ENCODE measurements at regions not wholly inside any gene's neighbourhood (a gene's known extent, or its start where the extent isn't known, plus 50 kb on each side); places are given as distances from the start of the nearest gene placed in this dataset.

- DNase-seq = no peak
Observed at GRCh38 chr9:116066221-116066620, 87.4 kb upstream of the PAPPA start.

- DNase-seq = no peak
Observed at GRCh38 chr9:116067566-116067965, 86.0 kb upstream of the PAPPA start.

- DNase-seq = no peak
Observed at GRCh38 chr9:116070256-116070914, 83.2 kb upstream of the PAPPA start.

GRCh38 chr9:116072046-116072445, 81.5 kb upstream of the PAPPA start:
- DNase-seq = no peak

- no peak for DNase-seq
Observed at GRCh38 chr9:116073826-116074225, 79.8 kb upstream of the PAPPA start.

- no peak for DNase-seq
Observed at GRCh38 chr9:116074658-116075057, 78.9 kb upstream of the PAPPA start.

- no peak for DNase-seq
Observed at GRCh38 chr9:116075191-116075590, 78.4 kb upstream of the PAPPA start.

GRCh38 chr9:116078640-116079039, 75.0 kb upstream of the PAPPA start:
- DNase-seq = no peak

- DNase-seq = no peak
Observed at GRCh38 chr9:116080561-116080960, 73.0 kb upstream of the PAPPA start.

GRCh38 chr9:116081435-116082115, 72.0 kb upstream of the PAPPA start:
- no peak for DNase-seq

GRCh38 chr9:116083837-116084236, 69.8 kb upstream of the PAPPA start:
- DNase-seq = no peak

GRCh38 chr9:116084497-116084896, 69.1 kb upstream of the PAPPA start:
- no peak for DNase-seq

- peak; percentile 78 for DNase-seq
Observed at GRCh38 chr9:116087246-116087645, 66.3 kb upstream of the PAPPA start.

- no peak for DNase-seq
Observed at GRCh38 chr9:116087751-116088194, 65.8 kb upstream of the PAPPA start.

- DNase-seq = peak; percentile 13
Observed at GRCh38 chr9:116088396-116088795, 65.2 kb upstream of the PAPPA start.

- DNase-seq = no peak
Observed at GRCh38 chr9:116090030-116090770, 63.4 kb upstream of the PAPPA start.

GRCh38 chr9:116094846-116095245, 58.7 kb upstream of the PAPPA start:
- DNase-seq = no peak

GRCh38 chr9:116095403-116095802, 58.2 kb upstream of the PAPPA start:
- no peak for DNase-seq

- no peak for DNase-seq
Observed at GRCh38 chr9:116096046-116096445, 57.5 kb upstream of the PAPPA start.

GRCh38 chr9:116096853-116097252, 56.7 kb upstream of the PAPPA start:
- DNase-seq = no peak

- no peak for DNase-seq
Observed at GRCh38 chr9:116098476-116098875, 55.1 kb upstream of the PAPPA start.

- DNase-seq = no peak
Observed at GRCh38 chr9:116099821-116100220, 53.8 kb upstream of the PAPPA start.

GRCh38 chr9:116100711-116101121, 52.9 kb upstream of the PAPPA start:
- DNase-seq = no peak

- DNase-seq = peak; percentile 2
Observed at GRCh38 chr9:116101516-116101915, 52.1 kb upstream of the PAPPA start.
